HS-27A (cell line): ENCODE measurements at regions not wholly inside any gene's neighbourhood (a gene's known extent, or its start where the extent isn't known, plus 50 kb on each side); places are given as distances from the start of the nearest gene placed in this dataset.

Experiments used
- DNase-seq: peaks from one replicate; pipeline ENCODE4 v3.0.0-alpha.2; 2012; ENCODE audit warnings: low read depth, missing footprints

DNA sequence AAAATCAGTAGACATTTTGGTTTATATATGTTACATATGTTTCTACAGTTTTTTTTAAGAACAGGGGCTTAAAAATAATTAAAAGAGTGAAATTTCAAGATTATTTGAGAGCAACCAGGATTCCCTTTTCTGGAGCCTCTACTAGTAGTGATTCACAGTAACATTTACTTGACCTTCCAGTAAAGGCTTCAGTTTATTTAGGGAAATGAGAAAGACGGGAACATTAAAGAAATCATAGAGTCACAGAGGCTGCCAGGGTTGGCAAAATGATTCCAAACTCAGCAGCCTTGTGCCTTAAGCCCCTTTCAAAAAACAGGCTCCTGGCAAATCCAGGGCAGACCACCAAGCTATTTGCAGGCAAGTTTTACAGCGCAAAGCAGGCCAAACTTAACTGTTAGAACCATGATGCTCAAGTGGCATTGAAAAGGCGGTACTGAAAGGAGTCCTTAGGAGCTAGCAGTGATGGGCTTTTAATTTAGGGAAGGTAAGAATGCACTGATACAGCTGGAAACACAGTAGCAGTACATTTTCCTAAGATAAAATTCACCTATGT is 201.1 kb upstream of the ADAMTS9 start:
- DNase-seq = no peak

DNA sequence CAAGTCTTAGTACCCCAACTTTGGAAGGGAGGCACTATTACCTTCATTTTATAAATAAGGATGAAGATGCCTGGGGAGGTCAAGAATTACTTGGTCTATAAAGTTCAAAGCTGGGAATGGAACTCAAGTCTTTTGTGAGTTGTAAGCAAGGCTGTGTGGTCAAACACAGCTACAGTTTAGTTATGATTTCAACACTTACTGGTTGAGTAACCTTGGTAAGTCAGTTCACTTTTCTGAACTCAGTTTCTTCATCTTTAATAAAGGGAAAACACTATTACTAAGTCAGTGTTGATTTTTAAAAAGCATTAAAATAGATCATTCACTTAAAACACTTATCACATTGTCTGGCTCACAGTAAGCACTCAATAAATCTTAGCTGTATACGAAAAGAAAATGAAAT is 200.4 kb upstream of the ADAMTS9 start:
- DNase-seq = no peak

DNA sequence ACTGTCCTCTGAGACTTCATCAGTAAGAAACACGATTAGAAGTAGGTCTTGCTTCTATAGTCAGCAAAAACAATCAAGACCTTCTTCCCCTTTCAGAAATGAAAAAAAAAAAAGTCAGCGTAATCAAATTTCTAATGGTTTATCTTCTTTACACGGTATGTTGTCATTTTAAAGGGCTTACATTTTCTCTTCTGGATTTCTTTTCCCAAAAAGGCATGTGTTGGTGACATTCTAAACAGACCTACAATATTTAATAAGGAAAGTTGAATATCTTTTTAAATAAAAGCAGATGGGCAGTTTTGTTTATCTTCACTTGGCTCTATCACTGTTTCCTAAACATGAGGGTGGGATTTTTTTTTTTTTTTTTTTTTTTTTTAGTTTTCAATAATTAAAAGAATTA is 197.3 kb upstream of the ADAMTS9 start:
- no peak for DNase-seq

DNA sequence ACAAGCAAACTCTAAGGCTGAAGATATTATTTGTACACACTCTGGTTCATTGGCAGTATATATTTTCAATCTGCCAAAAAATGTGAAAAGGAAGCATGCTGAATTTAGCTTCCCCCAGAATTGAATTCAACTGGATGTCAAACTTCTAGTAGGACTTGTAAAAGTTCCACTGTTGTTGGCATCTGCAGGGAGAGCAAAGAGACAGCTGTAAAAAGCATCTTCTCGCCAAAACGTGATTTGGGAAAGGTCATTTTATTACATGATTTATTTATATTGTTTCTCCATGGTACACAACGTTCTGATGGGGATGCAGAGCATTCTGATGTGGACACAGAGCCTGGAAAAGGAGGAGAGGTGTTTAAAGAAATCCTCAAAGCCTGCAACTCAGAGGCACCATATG is 196.7 kb upstream of the ADAMTS9 start:
- no peak for DNase-seq

DNA sequence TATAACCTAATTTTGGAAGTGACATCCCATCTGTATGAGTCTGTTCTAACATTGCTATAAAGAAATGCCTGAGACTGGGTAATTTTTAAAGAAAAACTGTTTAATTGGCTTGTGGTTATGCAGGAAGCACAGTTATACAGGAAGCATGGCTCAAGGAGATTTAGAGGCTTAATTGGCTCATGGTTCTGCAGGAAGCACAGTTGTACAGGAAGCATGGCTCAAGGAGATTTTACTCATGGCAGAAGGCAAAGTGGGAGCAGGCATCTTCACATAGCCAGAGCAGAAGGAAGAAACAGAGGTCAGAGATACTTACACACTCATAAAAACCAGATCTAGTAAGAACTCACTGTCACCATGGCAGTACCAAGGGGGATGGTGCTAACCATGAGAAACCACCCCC is 193.1 kb upstream of the ADAMTS9 start:
- no peak for DNase-seq

DNA sequence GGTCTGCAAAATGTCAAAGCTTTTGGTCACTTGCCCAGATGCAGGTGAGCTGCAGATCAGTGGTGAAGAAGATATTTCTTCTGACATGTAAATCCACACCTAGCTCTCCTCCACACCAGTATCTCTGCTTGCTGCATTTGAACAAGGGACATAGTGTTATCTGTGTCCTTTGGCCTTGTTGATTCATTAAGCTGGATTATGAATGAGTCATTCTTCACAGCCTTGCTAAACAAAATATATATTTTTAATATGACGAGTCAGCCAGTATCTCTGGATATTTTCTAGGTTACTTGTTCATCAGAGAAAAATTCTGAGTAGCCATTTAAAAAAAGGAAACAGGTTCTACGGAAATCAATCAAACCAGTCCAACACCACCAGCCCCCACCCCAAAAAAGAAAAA is 190.6 kb upstream of the ADAMTS9 start:
- DNase-seq = no peak

DNA sequence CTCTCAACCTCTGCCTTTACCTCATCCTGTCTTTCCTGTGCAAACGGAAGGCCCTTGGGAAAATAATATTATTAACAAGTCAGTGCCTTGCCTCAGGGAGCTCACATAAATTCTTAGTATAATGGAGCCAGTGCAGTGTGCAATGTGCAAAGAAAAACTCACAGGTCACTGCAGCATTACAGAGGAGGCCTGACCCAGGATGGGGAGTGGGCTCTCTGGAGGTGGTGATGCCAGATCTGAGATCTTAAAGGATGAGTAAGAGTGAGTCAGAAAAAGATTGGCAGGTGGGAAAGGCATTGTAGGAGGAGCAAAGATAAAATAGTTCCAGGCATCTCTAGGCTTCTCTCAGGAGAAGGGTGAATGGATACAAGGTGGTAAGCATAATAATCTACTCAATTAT is 185.6 kb upstream of the ADAMTS9 start:
- no peak for DNase-seq

DNA sequence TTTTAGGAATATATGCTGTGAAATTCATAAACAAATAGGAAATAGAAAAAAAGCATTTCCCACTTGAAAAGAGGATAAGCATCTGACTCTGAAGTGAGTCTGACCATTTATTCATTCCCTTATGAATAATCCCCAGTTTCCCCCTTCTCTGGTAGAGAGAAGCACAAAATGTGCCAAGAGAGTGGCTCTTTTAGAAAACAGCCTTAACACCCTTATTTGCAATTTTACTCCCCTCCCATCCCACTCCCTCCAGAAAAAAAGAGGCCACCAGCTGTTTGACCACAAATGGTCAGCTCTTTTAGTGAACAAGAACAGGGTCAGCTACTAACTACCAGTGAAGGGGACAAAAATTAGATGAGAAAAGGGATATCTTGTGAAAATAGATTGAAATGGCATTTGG is 184.5 kb upstream of the ADAMTS9 start:
- DNase-seq = no peak

DNA sequence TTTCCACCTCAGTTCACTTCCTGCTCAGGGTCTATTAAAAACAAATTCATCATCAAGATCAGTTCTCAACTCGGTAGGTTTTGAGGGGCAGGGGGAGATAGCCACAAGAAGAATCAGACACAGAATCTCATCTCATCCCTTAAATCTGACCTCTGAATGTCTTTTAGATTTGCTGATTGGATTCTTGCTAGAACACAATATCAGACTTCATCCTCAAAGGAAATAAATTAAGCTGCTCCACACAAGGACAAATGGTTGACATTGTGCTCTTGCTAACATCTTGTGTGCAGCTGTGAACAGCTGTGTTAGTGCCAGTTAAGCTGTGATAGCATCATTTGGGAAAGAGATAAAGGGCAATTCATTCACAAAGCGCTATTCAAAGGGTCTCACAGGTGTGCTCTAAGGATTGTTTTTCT is 184.0 kb upstream of the ADAMTS9 start:
- DNase-seq = no peak

DNA sequence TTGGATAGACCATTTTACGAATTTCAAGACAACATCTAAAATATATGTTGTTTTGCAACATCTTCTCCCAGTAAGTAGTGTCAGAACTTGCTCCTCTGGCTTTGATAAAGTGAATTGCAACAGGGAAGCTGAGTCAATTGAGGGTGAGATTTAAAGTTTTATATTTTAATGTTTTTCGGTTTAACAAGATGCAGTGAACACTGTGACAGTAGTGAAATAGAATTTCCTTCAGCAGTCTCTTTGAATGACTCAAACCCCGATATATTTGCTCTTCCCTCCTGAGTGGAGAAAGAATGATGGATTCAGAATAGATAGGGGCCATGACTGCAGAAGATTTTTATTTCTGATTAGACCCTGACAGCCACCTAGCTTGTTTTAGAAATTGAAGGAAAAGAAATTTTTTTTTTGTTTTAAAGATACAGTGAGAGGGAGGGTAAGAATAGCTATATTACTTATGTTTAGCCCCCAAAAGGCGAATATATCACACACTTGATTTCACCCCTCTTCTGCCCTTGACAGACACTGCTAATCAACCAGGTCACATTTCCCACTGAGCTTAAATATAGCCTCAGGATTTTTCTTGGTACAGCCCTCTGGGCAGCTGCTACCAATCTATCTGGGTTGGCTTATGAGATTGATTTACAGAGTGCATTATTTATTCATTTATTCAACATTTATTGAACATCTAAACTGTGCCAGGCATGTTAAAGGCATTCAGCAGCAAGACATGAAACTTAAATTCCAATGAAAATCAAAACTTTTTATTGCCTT is 183.3 kb upstream of the ADAMTS9 start:
- DNase-seq = no peak

DNA sequence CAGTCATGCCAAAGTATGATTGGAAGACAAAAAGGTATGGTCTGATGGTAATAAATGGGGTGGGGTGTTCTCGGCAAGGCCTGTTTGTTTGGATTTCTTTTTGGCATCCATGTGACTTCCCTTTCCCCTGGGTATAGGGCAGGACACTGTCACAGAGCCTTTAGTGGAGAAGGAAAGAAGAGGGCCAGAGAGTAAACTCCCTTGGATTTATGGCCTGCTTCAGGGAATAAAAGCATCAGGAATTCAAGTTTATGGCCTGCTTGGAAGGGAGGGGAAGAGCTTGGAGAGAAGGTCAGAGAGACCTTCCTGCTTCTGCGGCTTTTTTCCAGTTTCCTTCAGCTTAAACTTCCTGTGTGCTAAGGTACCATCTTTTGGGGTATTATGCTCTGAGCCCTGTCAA is 179.4 kb upstream of the ADAMTS9 start:
- no peak for DNase-seq

DNA sequence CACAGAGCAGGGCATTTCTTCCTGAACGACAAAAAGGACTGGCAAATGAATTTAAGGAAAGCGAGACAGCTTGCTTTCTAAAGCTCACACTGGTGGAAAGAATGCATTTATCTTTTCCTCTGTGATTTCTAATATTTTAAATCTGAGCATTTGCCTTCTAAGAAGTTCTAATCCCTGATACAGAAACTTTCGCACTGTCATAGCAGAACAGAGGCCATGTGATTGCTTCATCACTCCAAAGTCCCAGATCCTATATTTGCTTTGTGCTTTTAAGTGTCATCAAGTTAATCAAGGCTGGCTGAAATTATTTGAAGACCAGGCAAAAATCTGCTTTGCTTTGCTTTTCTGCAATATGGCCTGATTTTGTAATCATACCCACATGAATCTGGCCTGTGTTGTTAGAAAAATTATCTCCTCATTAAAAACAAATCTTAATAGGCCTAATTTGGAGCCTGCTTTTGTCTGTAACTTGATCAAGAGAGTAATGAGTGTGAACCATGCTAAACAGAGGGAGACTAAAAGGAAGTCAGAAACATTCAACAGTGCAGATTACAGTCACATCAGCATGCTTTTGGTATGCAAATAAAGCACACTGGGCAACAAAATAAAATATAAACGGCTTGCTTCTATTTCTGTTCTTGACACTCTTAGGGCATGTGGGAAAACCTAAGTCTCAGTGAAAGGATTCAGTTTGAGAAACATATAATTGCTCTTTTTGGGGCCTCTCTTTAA is 178.2 kb upstream of the ADAMTS9 start:
- no peak for DNase-seq

DNA sequence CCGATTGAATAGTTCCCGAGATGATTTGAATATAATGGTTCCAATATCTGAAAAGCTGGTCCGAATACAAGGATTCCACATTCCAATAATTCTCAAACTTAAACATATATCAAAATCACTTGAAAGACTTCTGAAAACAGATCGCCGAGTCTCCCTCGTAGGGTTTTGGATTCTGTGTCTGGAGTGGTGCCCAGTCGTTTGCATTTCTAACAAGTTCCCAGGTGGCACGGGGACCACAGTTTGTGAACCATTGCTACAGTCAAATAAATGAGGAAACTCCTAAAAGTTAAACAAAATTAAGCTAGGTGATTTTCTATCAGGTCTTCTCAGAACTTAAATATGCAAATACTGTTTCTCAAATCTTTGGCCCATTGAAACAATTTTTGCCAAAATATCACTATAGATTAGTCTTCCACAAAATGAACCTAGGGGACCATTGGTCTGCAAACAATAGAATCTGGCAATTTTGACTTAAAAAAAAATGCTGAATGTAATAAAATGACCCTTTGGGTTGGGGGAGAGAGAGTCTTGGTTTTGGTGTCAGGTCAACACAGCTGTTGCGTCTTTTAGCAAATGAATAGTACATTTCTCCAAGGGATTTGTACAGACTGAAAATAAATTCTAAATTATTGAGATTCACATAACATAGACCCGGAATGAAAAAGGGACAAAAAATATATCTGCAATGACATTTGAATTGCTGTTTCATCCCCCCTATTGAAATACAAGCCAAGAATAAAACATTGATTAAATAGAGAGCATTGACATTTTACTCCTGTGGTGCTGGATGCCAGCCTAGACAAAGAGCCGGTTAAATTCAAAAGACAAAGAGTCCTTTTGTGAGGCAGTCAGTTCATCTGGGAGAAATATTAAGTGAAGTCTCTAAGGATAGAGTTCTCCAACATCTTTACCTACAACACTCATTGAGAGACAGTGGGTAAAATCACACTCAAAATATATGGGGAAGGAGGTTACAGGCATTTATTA is 175.7 kb upstream of the ADAMTS9 start:
- DNase-seq = no peak

DNA sequence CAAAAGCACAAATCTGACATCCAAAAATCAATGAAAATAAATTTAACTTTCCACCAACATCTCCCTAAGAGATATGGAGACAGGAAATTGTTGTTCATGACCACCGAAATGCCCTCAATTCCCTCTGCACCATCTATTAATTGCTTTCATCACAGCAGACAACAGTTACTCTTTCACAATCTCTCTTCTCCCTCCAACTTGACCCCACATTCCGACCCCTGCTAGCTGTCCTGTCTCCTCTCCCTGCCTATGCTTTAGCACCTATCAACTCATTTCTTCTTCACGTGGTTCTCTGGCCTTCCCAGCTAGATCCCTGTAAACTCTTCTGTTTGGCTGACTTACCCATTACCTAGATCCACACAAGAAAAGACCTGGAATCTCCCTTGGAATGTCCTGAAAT is 173.9 kb upstream of the ADAMTS9 start:
- no peak for DNase-seq

DNA sequence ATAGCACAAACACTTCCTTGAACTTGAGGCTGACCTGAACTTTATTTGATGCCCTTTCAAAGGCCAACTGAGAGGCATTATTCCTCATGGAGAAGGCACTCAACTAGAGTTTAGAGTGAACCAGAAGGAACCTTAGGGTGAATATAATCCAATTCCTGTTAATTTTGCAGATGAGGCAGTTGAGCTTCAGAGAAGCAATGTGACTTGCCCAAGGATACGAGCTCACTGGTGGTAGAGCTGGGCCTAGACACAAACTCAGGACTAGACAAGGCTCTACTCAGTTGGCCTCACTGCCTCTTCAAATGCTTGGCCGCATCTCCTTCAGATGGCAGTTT is 172.7 kb upstream of the ADAMTS9 start:
- no peak for DNase-seq

DNA sequence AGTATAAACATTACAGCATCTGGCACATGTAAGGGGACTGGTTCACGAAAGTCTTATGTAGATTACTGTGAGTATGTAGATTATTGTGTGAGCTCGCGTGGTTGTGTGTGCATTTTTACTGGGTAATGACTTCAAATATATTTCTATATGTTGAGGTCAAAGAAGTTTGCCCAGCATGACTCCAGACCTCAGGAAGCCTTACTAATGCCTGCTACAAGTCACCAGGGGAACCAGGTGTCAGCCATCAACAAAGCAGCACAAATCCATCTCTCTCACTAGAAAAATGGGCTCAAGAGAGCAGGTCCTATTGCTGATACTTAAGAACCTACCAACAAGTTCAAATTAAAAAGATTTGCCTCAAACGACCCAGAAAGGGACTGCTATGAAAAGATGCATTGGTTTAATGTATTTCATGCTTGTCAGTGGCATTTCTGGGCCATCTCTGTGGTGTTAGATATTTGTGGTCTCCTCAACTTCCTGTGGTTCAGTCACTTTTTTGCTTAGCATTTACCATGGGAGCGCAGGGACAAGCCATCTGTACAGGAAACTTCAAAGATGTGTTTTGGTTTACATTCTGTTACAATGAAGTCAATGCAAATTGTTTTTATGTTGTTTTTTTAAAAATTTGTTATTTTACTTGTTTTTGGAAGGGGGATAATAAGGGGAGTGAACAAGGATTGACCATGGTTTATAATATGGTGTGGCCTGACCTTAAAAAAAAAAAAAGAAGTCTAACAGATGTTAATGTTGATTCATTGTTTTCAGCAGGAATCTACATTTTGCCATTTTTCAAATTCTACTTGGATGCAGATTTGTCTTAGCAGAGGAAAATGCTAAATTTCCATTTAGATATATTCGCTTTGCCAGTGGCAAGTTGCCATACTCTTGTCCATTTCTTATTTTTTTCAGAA is 172.1 kb upstream of the ADAMTS9 start:
- DNase-seq = no peak

DNA sequence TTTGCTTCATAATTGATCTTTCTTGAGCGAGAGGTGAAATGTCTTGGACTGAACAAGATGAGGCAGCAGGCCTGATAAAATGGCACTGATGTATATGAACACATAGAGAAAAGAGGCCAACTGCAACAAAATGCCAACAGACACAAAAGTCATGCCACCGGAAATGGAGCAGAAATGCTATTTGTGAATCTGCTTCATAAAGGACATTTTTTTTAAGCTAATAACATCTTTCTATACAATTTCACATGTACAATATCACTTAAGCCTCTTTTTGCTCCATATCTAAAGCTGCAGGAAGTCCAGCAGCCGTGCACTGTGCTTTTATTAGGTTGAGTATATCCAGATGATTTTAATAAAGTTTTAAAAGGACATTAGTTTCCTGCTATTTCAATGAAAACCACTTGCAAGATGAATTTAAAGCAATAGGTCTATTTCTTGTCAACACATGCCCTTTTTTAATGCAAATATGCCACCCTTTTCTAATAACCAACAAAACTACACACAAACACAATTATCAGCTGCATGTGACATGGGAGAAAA is 169.2 kb upstream of the ADAMTS9 start:
- DNase-seq = no peak

DNA sequence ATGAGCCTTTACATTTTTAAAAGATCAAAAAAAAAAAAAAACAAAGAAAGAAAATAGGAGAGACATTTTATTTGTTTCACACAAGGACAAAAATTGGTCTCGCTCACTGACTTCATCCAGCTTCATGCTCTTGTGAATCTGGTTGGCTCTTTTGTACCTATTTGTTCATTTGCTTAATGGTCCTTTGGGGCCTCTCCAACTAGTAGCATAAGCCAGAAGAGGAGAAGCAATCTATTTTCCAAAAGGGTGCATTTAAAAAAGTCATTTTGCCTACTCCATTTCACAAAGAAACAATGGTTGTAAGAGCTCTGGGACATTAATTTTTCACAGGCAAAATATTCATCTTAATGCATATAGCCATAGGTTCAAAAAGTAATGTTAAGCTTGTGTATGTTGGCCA is 168.3 kb upstream of the ADAMTS9 start:
- no peak for DNase-seq

DNA sequence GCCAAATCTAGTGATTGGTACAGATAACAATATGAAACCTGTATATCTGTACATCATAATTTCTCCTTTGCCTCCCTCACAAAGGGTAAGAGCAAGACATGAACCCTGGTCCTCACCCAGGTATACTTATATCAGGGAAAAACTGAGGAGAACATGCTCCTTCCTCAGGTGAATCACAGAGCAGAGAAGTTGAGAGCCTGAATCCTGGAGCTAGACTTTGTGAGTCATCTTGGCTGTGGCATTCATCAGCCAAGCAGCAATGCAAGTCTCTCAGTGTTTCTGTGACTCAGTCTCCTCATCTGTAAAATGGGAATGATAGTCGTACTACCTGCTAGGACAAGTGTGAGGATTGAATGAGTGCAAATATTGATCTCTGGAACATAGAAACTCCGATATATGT is 165.7 kb upstream of the ADAMTS9 start:
- no peak for DNase-seq

DNA sequence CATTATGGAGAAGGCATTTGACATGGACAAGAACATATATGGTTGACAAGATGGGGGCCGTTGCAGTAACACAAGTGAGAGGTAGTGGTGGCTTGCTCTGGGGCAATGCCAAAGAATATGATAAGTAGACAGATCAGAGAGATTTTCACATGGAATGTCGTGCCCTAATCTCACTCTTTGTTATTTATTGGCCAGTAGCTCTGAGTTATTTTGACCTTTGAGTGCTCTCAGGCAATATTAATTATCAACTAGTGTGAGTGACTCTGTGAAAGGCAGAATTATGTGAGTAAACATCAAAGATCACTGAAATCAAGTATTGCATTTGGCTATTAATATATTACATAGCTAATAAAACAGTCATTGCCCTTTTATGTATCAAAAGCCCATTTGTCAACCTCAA is 164.9 kb upstream of the ADAMTS9 start:
- no peak for DNase-seq

DNA sequence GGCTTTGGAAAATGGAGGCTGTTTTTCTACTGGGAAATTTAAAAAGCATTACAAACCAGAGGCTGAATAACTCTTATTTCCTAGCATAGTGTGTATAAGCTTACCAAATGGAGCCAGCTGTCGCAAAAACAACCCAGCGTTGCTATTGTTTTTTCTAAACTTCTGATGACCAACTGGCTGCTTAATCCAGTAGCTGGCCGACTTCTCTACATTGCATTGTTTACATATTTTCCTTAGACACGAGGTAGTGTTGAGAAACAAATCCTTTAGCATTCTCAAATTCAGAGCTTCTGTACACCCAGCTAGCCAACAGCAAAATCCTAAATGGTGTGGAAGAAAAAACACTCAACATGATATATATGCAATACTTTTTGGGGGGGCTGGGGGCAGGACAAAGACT is 161.0 kb upstream of the ADAMTS9 start:
- DNase-seq = no peak
